NB4 (cell line): ENCODE measurements at regions not wholly inside any gene's neighbourhood (a gene's known extent, or its start where the extent isn't known, plus 50 kb on each side); places are given as distances from the start of the nearest gene placed in this dataset.

Experiments
- MYC ChIP-seq: IDR thresholded peaks from 2 replicates; pipeline ENCODE4 v1.6.1; 2011; ENCODE audit warnings: low read depth, low read length
- POLR2A ChIP-seq: IDR thresholded peaks from 2 replicates; pipeline ENCODE4 v1.6.1; 2011; ENCODE audit warnings: mild to moderate bottlenecking; ENCODE audit not compliant: insufficient read length; ENCODE audit errors: extremely low read depth
- TF ChIP-seq, protein P1 (sequence below): IDR thresholded peaks from one replicate; pipeline ENCODE4 v1.5.1; 2012; ENCODE audit warnings: low read depth, low read length
- TF ChIP-seq, protein P2 (sequence below): IDR thresholded peaks from 2 replicates; pipeline ENCODE4 v1.6.1; 2011; ENCODE audit warnings: low read depth, low read length

- no peak for TF ChIP-seq POLR2A
- TF ChIP-seq, protein P1, sequence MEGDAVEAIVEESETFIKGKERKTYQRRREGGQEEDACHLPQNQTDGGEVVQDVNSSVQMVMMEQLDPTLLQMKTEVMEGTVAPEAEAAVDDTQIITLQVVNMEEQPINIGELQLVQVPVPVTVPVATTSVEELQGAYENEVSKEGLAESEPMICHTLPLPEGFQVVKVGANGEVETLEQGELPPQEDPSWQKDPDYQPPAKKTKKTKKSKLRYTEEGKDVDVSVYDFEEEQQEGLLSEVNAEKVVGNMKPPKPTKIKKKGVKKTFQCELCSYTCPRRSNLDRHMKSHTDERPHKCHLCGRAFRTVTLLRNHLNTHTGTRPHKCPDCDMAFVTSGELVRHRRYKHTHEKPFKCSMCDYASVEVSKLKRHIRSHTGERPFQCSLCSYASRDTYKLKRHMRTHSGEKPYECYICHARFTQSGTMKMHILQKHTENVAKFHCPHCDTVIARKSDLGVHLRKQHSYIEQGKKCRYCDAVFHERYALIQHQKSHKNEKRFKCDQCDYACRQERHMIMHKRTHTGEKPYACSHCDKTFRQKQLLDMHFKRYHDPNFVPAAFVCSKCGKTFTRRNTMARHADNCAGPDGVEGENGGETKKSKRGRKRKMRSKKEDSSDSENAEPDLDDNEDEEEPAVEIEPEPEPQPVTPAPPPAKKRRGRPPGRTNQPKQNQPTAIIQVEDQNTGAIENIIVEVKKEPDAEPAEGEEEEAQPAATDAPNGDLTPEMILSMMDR = no peak
- TF ChIP-seq MYC = no peak
- TF ChIP-seq, protein P2, sequence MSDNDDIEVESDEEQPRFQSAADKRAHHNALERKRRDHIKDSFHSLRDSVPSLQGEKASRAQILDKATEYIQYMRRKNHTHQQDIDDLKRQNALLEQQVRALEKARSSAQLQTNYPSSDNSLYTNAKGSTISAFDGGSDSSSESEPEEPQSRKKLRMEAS = no peak
These were observed 382.4 kb upstream of the XYLT1 start for GRCh38 chr16:17852977-17853702.
